GM23338 (cell line): ENCODE measurements at regions not wholly inside any gene's neighbourhood (a gene's known extent, or its start where the extent isn't known, plus 50 kb on each side); places are given as distances from the start of the nearest gene placed in this dataset.

Experiments used
- CREB1 ChIP-seq: fragments of 250-450 bp; sonication (Bioruptor Pico); IDR thresholded peaks from 2 replicates; pipeline ENCODE4 v1.5.0; 2020; ENCODE audit warnings: low read depth, mild to moderate bottlenecking, moderate library complexity
- CTCF ChIP-seq, 2 experiments: fragments of 200-600 bp in 1 of 2; sonication (generic) in 1 of 2; conservative IDR thresholded peaks; 2 replicates each; pipeline versions ENCODE4 v1.5.1 to v1.6.1; 2016 to 2017; ENCODE audit warnings: antibody characterized with exemption in 2 of 2, low read depth in 2 of 2, mild to moderate bottlenecking in 2 of 2, moderate library complexity in 1 of 2
- EZH2 ChIP-seq: fragments of 200-600 bp; sonication (generic); IDR thresholded peaks from one replicate; pipeline ENCODE4 v1.8.0; 2017; ENCODE audit warnings: antibody characterized with exemption, mild to moderate bottlenecking, low read depth; ENCODE audit not compliant: unreplicated experiment
- EZH2phosphoT487 ChIP-seq: fragments of 200-600 bp; sonication (generic); IDR thresholded peaks from one replicate; pipeline ENCODE4 v1.8.1; 2018; ENCODE audit warnings: antibody characterized with exemption; ENCODE audit not compliant: unreplicated experiment
- JUNB ChIP-seq: IDR thresholded peaks from one replicate; pipeline ENCODE4 v1.6.1; 2016; ENCODE audit warnings: antibody characterized with exemption; ENCODE audit not compliant: unreplicated experiment
- NANOG ChIP-seq: IDR thresholded peaks from 2 replicates; pipeline ENCODE4 v1.6.1; 2016; ENCODE audit warnings: antibody characterized with exemption, borderline replicate concordance
- POLR2AphosphoS5 ChIP-seq: IDR thresholded peaks from 2 replicates; pipeline ENCODE4 v1.6.1; 2016; ENCODE audit warnings: antibody characterized with exemption, low read depth
- REST ChIP-seq: IDR thresholded peaks from one replicate; pipeline ENCODE4 v1.6.1; 2018; ENCODE audit warnings: antibody characterized with exemption; ENCODE audit not compliant: unreplicated experiment
- STAT1 ChIP-seq: IDR thresholded peaks from one replicate; pipeline ENCODE4 v1.6.1; 2016; ENCODE audit warnings: antibody characterized with exemption; ENCODE audit not compliant: unreplicated experiment
- ZNF331 ChIP-seq: fragments of 250-450 bp; sonication (Bioruptor Pico); IDR thresholded peaks from 2 replicates; pipeline ENCODE4 v1.5.0; 2020; ENCODE audit warnings: low read depth, mild to moderate bottlenecking, moderate library complexity
- TF ChIP-seq, protein P1 (sequence below): IDR thresholded peaks from 2 replicates; pipeline ENCODE4 v1.6.1; 2016; ENCODE audit warnings: antibody characterized with exemption
- TF ChIP-seq, protein P2 (sequence below): fragments of 250-450 bp; sonication (Bioruptor Pico); IDR thresholded peaks from 2 replicates; pipeline ENCODE4 v1.5.0; 2020; ENCODE audit warnings: mild to moderate bottlenecking, moderate library complexity

DNA sequence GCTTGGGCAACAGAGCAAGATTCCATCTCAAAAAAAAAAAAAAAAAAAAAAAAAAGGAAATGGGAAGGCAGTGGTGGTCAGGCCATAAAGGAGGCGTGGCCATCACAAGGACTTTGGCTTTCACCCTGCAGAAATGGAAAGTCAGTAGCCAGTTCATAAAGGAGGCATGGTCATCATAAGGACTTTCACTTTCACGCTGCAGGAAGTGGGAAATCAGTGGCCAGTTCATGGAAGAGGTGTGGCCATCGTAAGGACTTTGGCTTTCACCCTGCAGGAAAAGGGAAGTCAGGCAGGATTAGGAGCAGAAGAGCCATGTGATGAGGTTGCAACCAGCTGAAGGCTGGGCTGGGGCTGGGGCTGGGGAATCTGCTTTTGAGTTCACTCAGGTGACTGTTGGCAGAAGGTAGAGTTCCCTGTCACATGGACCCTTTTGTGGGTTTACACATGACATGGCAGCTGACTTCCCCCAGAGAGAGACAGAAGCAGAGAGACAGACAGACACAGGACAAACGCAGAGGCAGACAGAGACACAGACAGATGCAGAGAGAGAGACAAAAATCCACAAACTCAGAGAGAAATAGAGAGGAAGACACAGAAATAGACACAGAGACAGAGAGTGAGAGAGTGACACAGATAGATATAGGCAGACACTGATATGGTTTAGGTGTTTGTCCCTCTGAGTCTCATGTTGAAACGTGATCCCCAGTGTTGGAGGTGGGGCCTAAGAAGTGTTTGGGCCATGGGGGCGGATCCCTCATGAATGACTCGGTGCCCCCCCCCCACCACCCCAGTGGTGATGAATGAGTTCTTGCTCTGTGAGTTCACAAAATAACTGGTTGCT, 263.9 kb upstream of the KAZN start:
- TF ChIP-seq POLR2AphosphoS5 (no peak), CTCF (conservative IDR thresholded peaks at IDR 0.05; ENCODE audit: low read depth in 2 of 2) (no peak), EZH2 (no peak), EZH2phosphoT487 (no peak), CREB1 (no peak), NANOG (no peak), REST (no peak), JUNB (no peak), STAT1 (no peak), ZNF331 (no peak)
- TF ChIP-seq, protein P1, sequence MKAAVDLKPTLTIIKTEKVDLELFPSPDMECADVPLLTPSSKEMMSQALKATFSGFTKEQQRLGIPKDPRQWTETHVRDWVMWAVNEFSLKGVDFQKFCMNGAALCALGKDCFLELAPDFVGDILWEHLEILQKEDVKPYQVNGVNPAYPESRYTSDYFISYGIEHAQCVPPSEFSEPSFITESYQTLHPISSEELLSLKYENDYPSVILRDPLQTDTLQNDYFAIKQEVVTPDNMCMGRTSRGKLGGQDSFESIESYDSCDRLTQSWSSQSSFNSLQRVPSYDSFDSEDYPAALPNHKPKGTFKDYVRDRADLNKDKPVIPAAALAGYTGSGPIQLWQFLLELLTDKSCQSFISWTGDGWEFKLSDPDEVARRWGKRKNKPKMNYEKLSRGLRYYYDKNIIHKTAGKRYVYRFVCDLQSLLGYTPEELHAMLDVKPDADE, result no peak
- TF ChIP-seq, protein P2, sequence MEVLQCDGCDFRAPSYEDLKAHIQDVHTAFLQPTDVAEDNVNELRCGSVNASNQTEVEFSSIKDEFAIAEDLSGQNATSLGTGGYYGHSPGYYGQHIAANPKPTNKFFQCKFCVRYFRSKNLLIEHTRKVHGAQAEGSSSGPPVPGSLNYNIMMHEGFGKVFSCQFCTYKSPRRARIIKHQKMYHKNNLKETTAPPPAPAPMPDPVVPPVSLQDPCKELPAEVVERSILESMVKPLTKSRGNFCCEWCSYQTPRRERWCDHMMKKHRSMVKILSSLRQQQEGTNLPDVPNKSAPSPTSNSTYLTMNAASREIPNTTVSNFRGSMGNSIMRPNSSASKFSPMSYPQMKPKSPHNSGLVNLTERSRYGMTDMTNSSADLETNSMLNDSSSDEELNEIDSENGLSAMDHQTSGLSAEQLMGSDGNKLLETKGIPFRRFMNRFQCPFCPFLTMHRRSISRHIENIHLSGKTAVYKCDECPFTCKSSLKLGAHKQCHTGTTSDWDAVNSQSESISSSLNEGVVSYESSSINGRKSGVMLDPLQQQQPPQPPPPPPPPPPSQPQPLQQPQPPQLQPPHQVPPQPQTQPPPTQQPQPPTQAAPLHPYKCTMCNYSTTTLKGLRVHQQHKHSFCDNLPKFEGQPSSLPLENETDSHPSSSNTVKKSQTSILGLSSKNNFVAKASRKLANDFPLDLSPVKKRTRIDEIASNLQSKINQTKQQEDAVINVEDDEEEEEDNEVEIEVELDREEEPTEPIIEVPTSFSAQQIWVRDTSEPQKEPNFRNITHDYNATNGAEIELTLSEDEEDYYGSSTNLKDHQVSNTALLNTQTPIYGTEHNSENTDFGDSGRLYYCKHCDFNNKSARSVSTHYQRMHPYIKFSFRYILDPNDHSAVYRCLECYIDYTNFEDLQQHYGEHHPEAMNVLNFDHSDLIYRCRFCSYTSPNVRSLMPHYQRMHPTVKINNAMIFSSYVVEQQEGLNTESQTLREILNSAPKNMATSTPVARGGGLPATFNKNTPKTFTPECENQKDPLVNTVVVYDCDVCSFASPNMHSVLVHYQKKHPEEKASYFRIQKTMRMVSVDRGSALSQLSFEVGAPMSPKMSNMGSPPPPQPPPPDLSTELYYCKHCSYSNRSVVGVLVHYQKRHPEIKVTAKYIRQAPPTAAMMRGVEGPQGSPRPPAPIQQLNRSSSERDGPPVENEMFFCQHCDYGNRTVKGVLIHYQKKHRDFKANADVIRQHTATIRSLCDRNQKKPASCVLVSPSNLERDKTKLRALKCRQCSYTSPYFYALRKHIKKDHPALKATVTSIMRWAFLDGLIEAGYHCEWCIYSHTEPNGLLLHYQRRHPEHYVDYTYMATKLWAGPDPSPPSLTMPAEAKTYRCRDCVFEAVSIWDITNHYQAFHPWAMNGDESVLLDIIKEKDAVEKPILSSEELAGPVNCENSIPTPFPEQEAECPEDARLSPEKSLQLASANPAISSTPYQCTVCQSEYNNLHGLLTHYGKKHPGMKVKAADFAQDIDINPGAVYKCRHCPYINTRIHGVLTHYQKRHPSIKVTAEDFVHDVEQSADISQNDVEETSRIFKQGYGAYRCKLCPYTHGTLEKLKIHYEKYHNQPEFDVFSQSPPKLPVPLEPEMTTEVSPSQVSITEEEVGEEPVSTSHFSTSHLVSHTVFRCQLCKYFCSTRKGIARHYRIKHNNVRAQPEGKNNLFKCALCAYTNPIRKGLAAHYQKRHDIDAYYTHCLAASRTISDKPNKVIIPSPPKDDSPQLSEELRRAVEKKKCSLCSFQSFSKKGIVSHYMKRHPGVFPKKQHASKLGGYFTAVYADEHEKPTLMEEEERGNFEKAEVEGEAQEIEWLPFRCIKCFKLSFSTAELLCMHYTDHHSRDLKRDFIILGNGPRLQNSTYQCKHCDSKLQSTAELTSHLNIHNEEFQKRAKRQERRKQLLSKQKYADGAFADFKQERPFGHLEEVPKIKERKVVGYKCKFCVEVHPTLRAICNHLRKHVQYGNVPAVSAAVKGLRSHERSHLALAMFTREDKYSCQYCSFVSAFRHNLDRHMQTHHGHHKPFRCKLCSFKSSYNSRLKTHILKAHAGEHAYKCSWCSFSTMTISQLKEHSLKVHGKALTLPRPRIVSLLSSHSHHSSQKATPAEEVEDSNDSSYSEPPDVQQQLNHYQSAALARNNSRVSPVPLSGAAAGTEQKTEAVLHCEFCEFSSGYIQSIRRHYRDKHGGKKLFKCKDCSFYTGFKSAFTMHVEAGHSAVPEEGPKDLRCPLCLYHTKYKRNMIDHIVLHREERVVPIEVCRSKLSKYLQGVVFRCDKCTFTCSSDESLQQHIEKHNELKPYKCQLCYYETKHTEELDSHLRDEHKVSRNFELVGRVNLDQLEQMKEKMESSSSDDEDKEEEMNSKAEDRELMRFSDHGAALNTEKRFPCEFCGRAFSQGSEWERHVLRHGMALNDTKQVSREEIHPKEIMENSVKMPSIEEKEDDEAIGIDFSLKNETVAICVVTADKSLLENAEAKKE, result no peak
